Neural progenitor cell (in vitro differentiated cells): ENCODE measurements at regions not wholly inside any gene's neighbourhood (a gene's known extent, or its start where the extent isn't known, plus 50 kb on each side); places are given as distances from the start of the nearest gene placed in this dataset.

Source experiments
- DNase-seq: peaks from one replicate; pipeline ENCODE4 v3.0.0-alpha.2; 2016; ENCODE audit warnings: low spot score
- H2AFZ ChIP-seq: fragments of 200-600 bp; sonication (generic); replicated peaks from 2 replicates; pipeline ENCODE4 v1.6.1; 2016; ENCODE audit warnings: antibody characterized with exemption
- H3F3A ChIP-seq: fragments of 200-600 bp; sonication (generic); 2 replicates; pipeline ENCODE4 v1.6.1; 2016; ENCODE audit warnings: antibody characterized with exemption, low read depth
- H3K27ac ChIP-seq: fragments of 200-600 bp; sonication (generic); 2 replicates; pipeline ENCODE4 v1.5.1; 2016; ENCODE audit warnings: mild to moderate bottlenecking
- H3K27me3 ChIP-seq: fragments of 200-600 bp; sonication (generic); 2 replicates; pipeline ENCODE4 v1.6.1; 2016; ENCODE audit warnings: mild to moderate bottlenecking, moderate library complexity
- H3K36me3 ChIP-seq: fragments of 200-600 bp; sonication (generic); 2 replicates; pipeline ENCODE4 v1.5.1; 2016
- H3K4me1 ChIP-seq: fragments of 200-600 bp; sonication (generic); 2 replicates; pipeline ENCODE4 v1.6.1; 2016; ENCODE audit warnings: mixed run types
- H3K4me2 ChIP-seq: fragments of 200-600 bp; sonication (generic); 2 replicates; pipeline ENCODE4 v1.6.1; 2016
- H3K4me3 ChIP-seq: fragments of 200-600 bp; sonication (generic); 2 replicates; pipeline ENCODE4 v1.5.1; 2016
- H3K79me2 ChIP-seq: fragments of 200-600 bp; sonication (generic); 2 replicates; pipeline ENCODE4 v1.6.1; 2016; ENCODE audit warnings: low read depth
- H3K9ac ChIP-seq: fragments of 200-600 bp; sonication (generic); 2 replicates; pipeline ENCODE4 v1.6.1; 2016
- H3K9me3 ChIP-seq: fragments of 200-600 bp; sonication (generic); 2 replicates; pipeline ENCODE4 v1.5.1; 2016; ENCODE audit warnings: low read depth
- H4K20me1 ChIP-seq: fragments of 200-600 bp; sonication (generic); 2 replicates; pipeline ENCODE4 v1.6.1; 2016; ENCODE audit warnings: low read depth
- H3K27ac Mint-ChIP-seq: 3 replicates; pipeline ENCODE4 v1.8.0; 2021; ENCODE audit warnings: mixed read lengths
- H3K27me3 Mint-ChIP-seq: 2 replicates; pipeline ENCODE4 v1.8.0; 2022; ENCODE audit warnings: low read depth, mild to moderate bottlenecking, inconsistent platforms, moderate library complexity, mixed read lengths; ENCODE audit not compliant: insufficient read depth
- H3K36me3 Mint-ChIP-seq: 3 replicates; pipeline ENCODE4 v1.8.0; 2021; ENCODE audit warnings: mixed read lengths
- H3K4me1 Mint-ChIP-seq: 3 replicates; pipeline ENCODE4 v1.8.0; 2021; ENCODE audit warnings: mixed read lengths
- H3K4me3 Mint-ChIP-seq: 3 replicates; pipeline ENCODE4 v1.8.0; 2021; ENCODE audit warnings: mild to moderate bottlenecking, moderate library complexity, mixed read lengths
- H3K9me3 Mint-ChIP-seq: 3 replicates; pipeline ENCODE4 v1.8.0; 2020; ENCODE audit warnings: mixed read lengths
- EZH2 ChIP-seq: fragments of 200-600 bp; sonication (generic); IDR thresholded peaks from 2 replicates; pipeline ENCODE4 v1.6.1; 2017; ENCODE audit warnings: antibody characterized with exemption, mild to moderate bottlenecking, moderate library complexity
- EZH2phosphoT487 ChIP-seq: fragments of 200-600 bp; sonication (generic); IDR thresholded peaks from 2 replicates; pipeline ENCODE4 v1.6.1; 2017; ENCODE audit warnings: antibody characterized with exemption
- TF ChIP-seq, protein P1 (sequence below): fragments of 200-600 bp; sonication (generic); IDR thresholded peaks from 2 replicates; pipeline ENCODE4 v1.5.1; 2017; ENCODE audit warnings: antibody characterized with exemption, mild to moderate bottlenecking

DNA sequence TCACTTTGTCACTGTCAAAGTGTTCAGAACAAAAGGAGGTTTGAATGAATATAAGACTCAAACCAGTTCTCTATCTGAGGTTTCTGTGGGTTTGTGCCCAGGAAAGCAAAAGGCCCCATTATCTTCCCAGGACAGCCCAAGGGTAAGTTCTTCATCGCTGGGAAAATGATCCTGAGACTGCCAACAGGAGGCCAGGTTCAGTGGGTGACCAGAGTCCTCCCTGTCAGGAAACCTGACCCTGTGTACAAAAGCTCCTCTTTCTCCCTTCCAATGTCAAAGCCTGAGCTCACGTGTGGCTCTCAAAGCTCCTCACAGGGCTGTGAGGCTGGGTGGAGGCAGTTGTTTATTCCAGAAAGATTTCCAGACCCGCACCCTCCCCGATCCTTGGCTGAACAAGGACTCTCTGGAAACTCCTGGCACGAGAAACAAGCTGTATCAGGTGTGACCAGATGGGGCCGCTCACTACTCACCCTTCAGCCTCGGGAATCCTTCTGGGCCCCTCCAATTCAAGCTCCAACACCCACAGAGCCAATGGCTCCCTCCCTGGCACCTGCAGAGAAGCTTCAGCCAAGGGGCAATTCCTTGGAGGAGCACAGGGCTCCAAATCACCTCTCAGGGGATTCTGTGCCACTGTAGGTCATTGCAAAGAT lies 1516.7 kb downstream of the TSPY10 start:
- Mint-ChIP-seq H3K36me3 (no peaks in the 10 kb centered on the region), H3K27me3 (no peaks in the 10 kb centered on the region)

DNA sequence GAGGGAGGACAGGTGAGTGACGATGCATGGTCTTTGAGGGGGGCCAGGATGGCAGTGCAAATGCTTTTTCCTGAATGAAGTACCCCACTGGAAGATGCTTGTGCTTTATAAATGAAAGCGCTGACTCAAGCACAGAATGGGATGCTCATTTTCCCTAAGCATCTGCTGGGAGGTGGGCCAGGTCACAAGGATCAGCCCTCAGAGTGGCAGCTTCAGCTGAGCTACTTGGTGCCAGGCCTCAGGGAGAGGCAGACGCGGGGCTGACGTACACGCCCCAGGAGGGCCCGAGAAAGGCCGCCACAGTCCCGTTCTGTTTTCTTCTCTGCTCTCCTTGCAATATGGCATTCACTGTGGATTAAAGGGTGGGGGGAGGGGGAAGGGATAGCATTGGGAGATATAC lies 1535.8 kb downstream of the TSPY10 start:
- Histone ChIP-seq H3K4me3 (no peak overlapping the region), H3K9me3 (no peaks in the 10 kb centered on the region), H3K27ac (no peak overlapping the region), H3K4me2 (no peak overlapping the region), H4K20me1 (no peaks in the 10 kb centered on the region), H3K9ac (no peak overlapping the region), H3K79me2 (no peaks in the 10 kb centered on the region), H3K36me3 (no peaks in the 10 kb centered on the region), H3F3A (no peaks in the 10 kb centered on the region), H2AFZ (no peak overlapping the region), H3K27me3 (no peaks in the 10 kb centered on the region), H3K4me1 (no peaks in the 10 kb centered on the region)
- H3K36me3 Mint-ChIP-seq: no peaks in the 10 kb centered on the region
- no peaks in the 10 kb centered on the region for H3K9me3 Mint-ChIP-seq
- no peak for TF ChIP-seq EZH2phosphoT487
- no peak for TF ChIP-seq EZH2
- TF ChIP-seq, protein P1, sequence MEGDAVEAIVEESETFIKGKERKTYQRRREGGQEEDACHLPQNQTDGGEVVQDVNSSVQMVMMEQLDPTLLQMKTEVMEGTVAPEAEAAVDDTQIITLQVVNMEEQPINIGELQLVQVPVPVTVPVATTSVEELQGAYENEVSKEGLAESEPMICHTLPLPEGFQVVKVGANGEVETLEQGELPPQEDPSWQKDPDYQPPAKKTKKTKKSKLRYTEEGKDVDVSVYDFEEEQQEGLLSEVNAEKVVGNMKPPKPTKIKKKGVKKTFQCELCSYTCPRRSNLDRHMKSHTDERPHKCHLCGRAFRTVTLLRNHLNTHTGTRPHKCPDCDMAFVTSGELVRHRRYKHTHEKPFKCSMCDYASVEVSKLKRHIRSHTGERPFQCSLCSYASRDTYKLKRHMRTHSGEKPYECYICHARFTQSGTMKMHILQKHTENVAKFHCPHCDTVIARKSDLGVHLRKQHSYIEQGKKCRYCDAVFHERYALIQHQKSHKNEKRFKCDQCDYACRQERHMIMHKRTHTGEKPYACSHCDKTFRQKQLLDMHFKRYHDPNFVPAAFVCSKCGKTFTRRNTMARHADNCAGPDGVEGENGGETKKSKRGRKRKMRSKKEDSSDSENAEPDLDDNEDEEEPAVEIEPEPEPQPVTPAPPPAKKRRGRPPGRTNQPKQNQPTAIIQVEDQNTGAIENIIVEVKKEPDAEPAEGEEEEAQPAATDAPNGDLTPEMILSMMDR: no peak
- H3K4me1 Mint-ChIP-seq: no peaks in the 10 kb centered on the region
- no peak overlapping the region for H3K4me3 Mint-ChIP-seq
- H3K27ac Mint-ChIP-seq: no peak overlapping the region
- DNase-seq: no peak
- no peaks in the 10 kb centered on the region for H3K27me3 Mint-ChIP-seq

More for the DNA sequence above, 1516.7 kb downstream of the TSPY10 start:
- Histone ChIP-seq H3K79me2 (no peaks in the 10 kb centered on the region), H3K4me2 (no peak overlapping the region), H4K20me1 (no peaks in the 10 kb centered on the region), H3K9me3 (no peaks in the 10 kb centered on the region), H3K4me3 (no peak overlapping the region), H3F3A (no peaks in the 10 kb centered on the region), H3K27ac (no peak overlapping the region), H3K4me1 (no peaks in the 10 kb centered on the region), H3K27me3 (no peaks in the 10 kb centered on the region), H2AFZ (no peak overlapping the region), H3K9ac (no peak overlapping the region), H3K36me3 (no peaks in the 10 kb centered on the region)
- Mint-ChIP-seq H3K4me1 (no peaks in the 10 kb centered on the region), H3K27ac (no peak overlapping the region), H3K9me3 (peaks cover 12% of the 10 kb centered on the region), H3K4me3 (no peak overlapping the region)
- no peak for DNase-seq
- TF ChIP-seq, protein P1: no peak
- TF ChIP-seq EZH2phosphoT487: no peak
- TF ChIP-seq EZH2: no peak

DNA sequence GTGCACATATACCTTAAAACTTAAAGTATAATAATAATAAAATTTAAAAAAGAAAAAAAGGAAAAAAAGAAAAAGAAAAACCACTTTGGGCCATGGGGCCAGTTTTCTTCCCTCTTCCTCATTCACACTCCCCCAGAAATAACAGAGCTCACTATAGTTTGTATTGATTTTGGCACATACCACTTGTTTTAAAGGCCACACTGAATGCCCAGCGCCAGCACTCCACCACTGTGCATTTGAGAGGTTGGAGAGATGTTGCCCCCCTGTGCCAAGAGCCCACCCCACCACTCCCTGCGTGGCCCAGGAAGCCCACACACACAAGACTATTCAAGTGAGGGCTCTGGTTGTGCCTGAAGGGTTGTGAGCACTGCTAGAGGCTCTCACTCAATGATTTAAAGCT lies 1536.3 kb downstream of the TSPY10 start:
- H3K4me1 Mint-ChIP-seq: no peaks in the 10 kb centered on the region
- TF ChIP-seq EZH2phosphoT487 (no peak), EZH2 (no peak)
- TF ChIP-seq, protein P1: no peak
- Histone ChIP-seq H3K36me3 (no peaks in the 10 kb centered on the region), H3K27ac (no peak overlapping the region), H3K4me3 (no peak overlapping the region), H3K4me2 (no peak overlapping the region), H3K9me3 (no peaks in the 10 kb centered on the region), H4K20me1 (no peaks in the 10 kb centered on the region), H2AFZ (no peak overlapping the region), H3F3A (no peaks in the 10 kb centered on the region), H3K79me2 (no peaks in the 10 kb centered on the region), H3K4me1 (no peaks in the 10 kb centered on the region), H3K9ac (no peak overlapping the region), H3K27me3 (no peaks in the 10 kb centered on the region)
- no peaks in the 10 kb centered on the region for H3K27me3 Mint-ChIP-seq
- DNase-seq: no peak
- no peaks in the 10 kb centered on the region for H3K36me3 Mint-ChIP-seq
- no peak overlapping the region for H3K4me3 Mint-ChIP-seq
- no peak overlapping the region for H3K27ac Mint-ChIP-seq
- no peaks in the 10 kb centered on the region for H3K9me3 Mint-ChIP-seq
